Testis (tissue), 2 donors: ENCODE measurements at regions not wholly inside any gene's neighbourhood (a gene's known extent, or its start where the extent isn't known, plus 50 kb on each side); places are given as distances from the start of the nearest gene placed in this dataset.

ENCODE experiments used
- DNase-seq: peaks from one replicate; pipeline ENCODE4 v3.0.0-alpha.2; 2019
- H3K27ac ChIP-seq, 2 donors: fragments of 200-600 bp; sonication (generic); one replicate each; pipeline ENCODE4 v1.5.1; 2019
- H3K27me3 ChIP-seq: fragments of 200-600 bp; sonication (generic); one replicate; pipeline ENCODE4 v1.5.1; 2019
- H3K36me3 ChIP-seq: fragments of 200-600 bp; sonication (generic); one replicate; pipeline ENCODE4 v1.5.1; 2017; ENCODE audit warnings: low read depth; ENCODE audit errors: missing control alignments
- H3K4me1 ChIP-seq: fragments of 200-600 bp; sonication (generic); one replicate; pipeline ENCODE4 v1.5.1; 2019
- H3K4me3 ChIP-seq, 2 donors: fragments of 200-600 bp; sonication (generic); one replicate each; pipeline ENCODE4 v1.5.1; 2017 to 2019
- H3K9me3 ChIP-seq: fragments of 200-600 bp; sonication (generic); one replicate; pipeline ENCODE4 v1.5.1; 2017
- POLR2A ChIP-seq: fragments of 450-650 bp; IDR thresholded peaks from one replicate; pipeline ENCODE4 v1.6.1; 2017; ENCODE audit warnings: antibody characterized with exemption, mild to moderate bottlenecking, moderate library complexity
- WGBS, 2 donors: methylation state at CpG; one replicate each; pipeline ENCODE4 v1.1.5; 2018; 5-methylcytosine and 5-hydroxymethylcytosine counted together
- intact Hi-C: fragments of 100-400 bp; cut with DNase I; formaldehyde crosslinking; loops from one replicate; pipeline ENCODE4 v1.15.1; 2023; ENCODE audit warnings: low total_unique reads
- TF ChIP-seq, protein P1 (sequence below), 3 experiments: fragments of 450-650 bp in 2 of 3; fragments of 200-600 bp in 1 of 3; sonication (generic) in 1 of 3; IDR thresholded peaks; one replicate each; pipeline ENCODE4 v1.5.1; 2016 to 2019; ENCODE audit warnings: antibody characterized with exemption in 3 of 3, mild to moderate bottlenecking in 2 of 3, moderate library complexity in 1 of 3

DNA sequence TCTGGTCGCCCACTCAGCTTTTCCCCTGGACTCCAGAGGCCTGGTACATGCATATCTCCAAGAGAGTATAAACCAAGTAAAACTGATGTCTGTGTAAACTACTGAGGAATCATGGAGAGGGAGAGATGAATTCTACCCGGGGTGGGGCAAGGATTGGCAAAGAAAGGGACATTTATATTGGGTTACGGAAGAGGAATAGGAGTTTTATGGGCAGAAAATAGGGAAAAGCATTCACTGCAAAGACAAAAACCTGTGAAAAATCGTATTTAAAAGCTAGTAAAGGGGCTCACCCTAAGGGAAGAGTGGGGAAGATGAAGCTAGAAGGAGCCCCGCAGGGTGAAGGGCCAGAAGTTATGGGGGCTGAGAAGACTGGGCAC, 248.0 kb upstream of the KLF4 start:
- TF ChIP-seq, protein P1, sequence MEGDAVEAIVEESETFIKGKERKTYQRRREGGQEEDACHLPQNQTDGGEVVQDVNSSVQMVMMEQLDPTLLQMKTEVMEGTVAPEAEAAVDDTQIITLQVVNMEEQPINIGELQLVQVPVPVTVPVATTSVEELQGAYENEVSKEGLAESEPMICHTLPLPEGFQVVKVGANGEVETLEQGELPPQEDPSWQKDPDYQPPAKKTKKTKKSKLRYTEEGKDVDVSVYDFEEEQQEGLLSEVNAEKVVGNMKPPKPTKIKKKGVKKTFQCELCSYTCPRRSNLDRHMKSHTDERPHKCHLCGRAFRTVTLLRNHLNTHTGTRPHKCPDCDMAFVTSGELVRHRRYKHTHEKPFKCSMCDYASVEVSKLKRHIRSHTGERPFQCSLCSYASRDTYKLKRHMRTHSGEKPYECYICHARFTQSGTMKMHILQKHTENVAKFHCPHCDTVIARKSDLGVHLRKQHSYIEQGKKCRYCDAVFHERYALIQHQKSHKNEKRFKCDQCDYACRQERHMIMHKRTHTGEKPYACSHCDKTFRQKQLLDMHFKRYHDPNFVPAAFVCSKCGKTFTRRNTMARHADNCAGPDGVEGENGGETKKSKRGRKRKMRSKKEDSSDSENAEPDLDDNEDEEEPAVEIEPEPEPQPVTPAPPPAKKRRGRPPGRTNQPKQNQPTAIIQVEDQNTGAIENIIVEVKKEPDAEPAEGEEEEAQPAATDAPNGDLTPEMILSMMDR (IDR thresholded peaks at IDR 0.05), result no peak
- H3K9me3 ChIP-seq, result no peaks in the 10 kb centered on the region
- H3K36me3 ChIP-seq, result no peaks in the 10 kb centered on the region
- peak overlapping the region; percentile 59 to 73 for H3K27ac ChIP-seq
- peaks cover 36% of the 10 kb centered on the region for H3K4me1 ChIP-seq
- H3K4me3 ChIP-seq, result no peak overlapping the region
- no peaks in the 10 kb centered on the region for H3K27me3 ChIP-seq
- 81 to 83% methylated on average over 5 of the region's 5 CpGs for WGBS, 2 donors
- intact Hi-C loops, result no loop called here
- DNase-seq, result no peak

DNA sequence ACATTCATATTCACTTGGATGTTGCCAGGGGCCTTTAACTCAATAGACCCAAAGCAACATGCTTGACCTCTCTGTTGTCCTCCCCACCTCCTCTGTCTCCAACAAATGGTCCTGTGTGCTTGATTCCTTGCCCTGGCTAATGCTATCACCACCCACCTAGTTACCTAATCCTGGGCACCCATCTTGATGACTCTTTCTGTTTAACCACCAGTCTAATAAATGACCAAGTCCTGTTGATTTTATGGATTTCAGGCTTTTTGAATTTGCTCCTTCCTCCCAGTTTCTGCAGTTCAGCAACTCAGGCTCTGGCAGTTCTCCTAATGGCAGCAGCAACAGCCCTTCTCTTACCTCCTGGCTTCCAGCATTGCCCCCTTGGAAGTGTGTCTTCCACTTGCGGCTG, 246.3 kb upstream of the KLF4 start:
- intact Hi-C loops, result no loop called here

DNA sequence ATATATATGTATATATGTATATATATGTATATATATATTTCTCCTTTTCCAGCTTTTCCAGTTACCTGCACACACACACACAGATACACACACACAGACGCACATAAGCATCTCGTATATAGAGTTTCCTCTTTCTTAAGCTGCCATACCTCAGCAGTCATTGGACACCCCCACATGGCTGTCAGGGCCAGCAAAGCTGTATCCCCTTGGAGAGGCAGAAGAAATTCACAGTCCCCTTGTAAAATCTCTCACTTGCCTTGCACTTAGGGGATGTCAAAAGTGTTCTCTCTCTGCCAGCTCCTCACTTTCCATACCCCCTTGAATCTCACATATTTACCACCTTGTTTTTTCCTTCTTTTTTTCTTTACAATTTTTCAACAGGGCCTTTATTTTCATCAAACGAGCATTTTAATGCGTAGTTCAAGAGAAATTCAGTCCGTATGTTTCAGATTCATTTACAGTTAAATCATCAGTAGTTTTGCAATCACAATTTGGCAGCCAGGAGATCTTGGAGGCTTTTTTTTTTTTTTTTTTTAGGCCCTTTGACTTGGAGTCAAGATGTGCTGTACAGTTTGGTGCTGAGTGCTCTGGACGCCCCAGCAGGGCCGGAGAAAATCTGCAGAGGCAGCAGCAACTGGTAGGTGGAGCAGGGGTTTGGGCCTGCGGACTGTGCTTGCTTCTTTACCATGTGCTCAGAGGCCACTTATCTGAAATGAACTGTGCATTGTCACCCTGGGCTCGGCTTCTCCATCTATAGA, 244.9 kb upstream of the KLF4 start:
- H3K27ac ChIP-seq, result peak overlapping the region in 1 of 2 donors; percentile 81
- intact Hi-C loops, result no loop called here
- peak; percentile 53 for DNase-seq
- no peaks in the 10 kb centered on the region for H3K27me3 ChIP-seq
- TF ChIP-seq, protein P1 (IDR thresholded peaks at IDR 0.05), result no peak
- no peak for TF ChIP-seq POLR2A
- no peaks in the 10 kb centered on the region for H3K9me3 ChIP-seq
- WGBS, 2 donors, result 68 to 69% methylated on average over 8 to 9 of the region's 9 CpGs
- no peak overlapping the region for H3K4me3 ChIP-seq
- peaks cover 32% of the 10 kb centered on the region for H3K4me1 ChIP-seq
- no peaks in the 10 kb centered on the region for H3K36me3 ChIP-seq

More for the DNA sequence above, 246.3 kb upstream of the KLF4 start:
- H3K36me3 ChIP-seq, result no peaks in the 10 kb centered on the region
- H3K27ac ChIP-seq, result no peak overlapping the region
- no peak overlapping the region for H3K4me3 ChIP-seq
- TF ChIP-seq POLR2A, result no peak
- TF ChIP-seq, protein P1 (IDR thresholded peaks at IDR 0.05), result no peak
- no peak for DNase-seq
- H3K4me1 ChIP-seq, result peaks cover 40% of the 10 kb centered on the region
- no peaks in the 10 kb centered on the region for H3K9me3 ChIP-seq
- no peaks in the 10 kb centered on the region for H3K27me3 ChIP-seq
- 66 to 91% methylated on average over 1 of the region's 1 CpG for WGBS, 2 donors

DNA sequence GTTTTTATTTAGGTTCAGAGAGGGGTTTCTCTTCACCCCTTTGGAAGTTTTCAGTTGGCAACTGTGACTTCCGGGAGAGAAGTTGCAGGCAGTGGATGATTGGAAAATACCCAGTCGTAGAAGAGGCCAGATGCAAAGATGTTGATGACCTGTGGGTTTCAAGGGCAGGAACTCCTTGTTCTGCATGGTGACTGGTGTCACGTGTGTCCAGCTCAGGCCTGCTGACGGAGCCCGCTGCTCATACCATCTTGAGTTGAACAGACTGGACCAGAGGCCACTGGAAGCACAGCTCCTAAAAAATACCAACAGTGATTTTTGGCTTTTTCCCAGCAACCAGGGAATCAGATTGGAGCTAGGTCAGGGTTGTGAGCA, 243.9 kb upstream of the KLF4 start:
- no peak overlapping the region for H3K4me3 ChIP-seq
- no peaks in the 10 kb centered on the region for H3K27me3 ChIP-seq
- no peaks in the 10 kb centered on the region for H3K36me3 ChIP-seq
- H3K9me3 ChIP-seq, result no peaks in the 10 kb centered on the region
- DNase-seq, result peak; percentile 83
- peaks cover 23% of the 10 kb centered on the region for H3K4me1 ChIP-seq
- WGBS, 2 donors, result 24 to 26% methylated on average over 5 of the region's 5 CpGs
- intact Hi-C loops, result no loop called here
- H3K27ac ChIP-seq, result peak overlapping the region; percentile 28 to 81
- TF ChIP-seq, protein P1 (IDR thresholded peaks at IDR 0.05), result no peak
- TF ChIP-seq POLR2A, result no peak
